Loucy (cell line): ENCODE measurements at regions not wholly inside any gene's neighbourhood (a gene's known extent, or its start where the extent isn't known, plus 50 kb on each side); places are given as distances from the start of the nearest gene placed in this dataset.

Experiments
- H2AFZ ChIP-seq: fragments of 200-600 bp; sonication (generic); 2 replicates; pipeline ENCODE4 v1.6.0; 2016; ENCODE audit warnings: antibody characterized with exemption, mild to moderate bottlenecking, low read length, moderate library complexity
- H3F3A ChIP-seq: fragments of 200-600 bp; 2 replicates; pipeline ENCODE4 v1.6.0; 2016; ENCODE audit warnings: antibody characterized with exemption, low read depth, mild to moderate bottlenecking
- H3K27me3 ChIP-seq: fragments of 200-600 bp; sonication (generic); 2 replicates; pipeline ENCODE4 v1.6.1; 2014; ENCODE audit warnings: low read length, mild to moderate bottlenecking; ENCODE audit not compliant: insufficient read depth, poor library complexity, severe bottlenecking
- H3K36me3 ChIP-seq: fragments of 200-600 bp; sonication (generic); 2 replicates; pipeline ENCODE4 v1.6.1; 2016; ENCODE audit warnings: low read length; ENCODE audit not compliant: insufficient read depth
- H3K4me1 ChIP-seq: fragments of 200-600 bp; sonication (generic); 2 replicates; pipeline ENCODE4 v1.5.1; 2014; ENCODE audit warnings: low read length, mild to moderate bottlenecking; ENCODE audit not compliant: insufficient read depth, poor library complexity, severe bottlenecking
- H3K4me2 ChIP-seq: fragments of 200-600 bp; sonication (generic); 2 replicates; pipeline ENCODE4 v1.6.0; 2014; ENCODE audit warnings: antibody characterized with exemption, low read length, low read depth, mild to moderate bottlenecking; ENCODE audit not compliant: poor library complexity, severe bottlenecking
- H3K4me3 ChIP-seq: fragments of 200-600 bp; sonication (generic); 2 replicates; pipeline ENCODE4 v1.5.1; 2014; ENCODE audit warnings: low read length, mild to moderate bottlenecking, mixed read lengths; ENCODE audit not compliant: poor library complexity, severe bottlenecking
- H3K79me2 ChIP-seq: fragments of 200-600 bp; sonication (generic); 2 replicates; pipeline ENCODE4 v1.6.1; 2014; ENCODE audit warnings: low read length; ENCODE audit not compliant: insufficient read depth
- H3K9ac ChIP-seq: fragments of 200-600 bp; sonication (generic); 2 replicates; pipeline ENCODE4 v1.6.0; 2014; ENCODE audit warnings: mild to moderate bottlenecking, low read depth, low read length, moderate library complexity; ENCODE audit not compliant: poor library complexity, severe bottlenecking
- H3K9me2 ChIP-seq: fragments of 200-600 bp; sonication (generic); replicated peaks from 2 replicates; pipeline ENCODE4 v1.6.1; 2016; ENCODE audit warnings: low read depth, low read length, mixed read lengths
- H3K9me3 ChIP-seq: fragments of 200-600 bp; sonication (generic); 2 replicates; pipeline ENCODE4 v1.6.1; 2014; ENCODE audit warnings: mild to moderate bottlenecking, antibody characterized with exemption, low read length, low read depth; ENCODE audit not compliant: insufficient read depth
- H4K20me1 ChIP-seq: fragments of 200-600 bp; sonication (generic); 2 replicates; pipeline ENCODE4 v1.6.0; 2014; ENCODE audit warnings: antibody characterized with exemption, low read length, mild to moderate bottlenecking; ENCODE audit not compliant: insufficient read depth, poor library complexity, severe bottlenecking
- EZH2phosphoT487 ChIP-seq: fragments of 200-600 bp; IDR thresholded peaks from 2 replicates; pipeline ENCODE4 v1.6.1; 2018; ENCODE audit warnings: antibody characterized with exemption, mild to moderate bottlenecking, moderate library complexity, borderline replicate concordance
- TF ChIP-seq, protein P1 (sequence below): fragments of 200-600 bp; sonication (generic); conservative IDR thresholded peaks from 2 replicates; pipeline ENCODE4 v1.5.1; 2014; ENCODE audit warnings: mild to moderate bottlenecking, antibody characterized with exemption, low read length

DNA sequence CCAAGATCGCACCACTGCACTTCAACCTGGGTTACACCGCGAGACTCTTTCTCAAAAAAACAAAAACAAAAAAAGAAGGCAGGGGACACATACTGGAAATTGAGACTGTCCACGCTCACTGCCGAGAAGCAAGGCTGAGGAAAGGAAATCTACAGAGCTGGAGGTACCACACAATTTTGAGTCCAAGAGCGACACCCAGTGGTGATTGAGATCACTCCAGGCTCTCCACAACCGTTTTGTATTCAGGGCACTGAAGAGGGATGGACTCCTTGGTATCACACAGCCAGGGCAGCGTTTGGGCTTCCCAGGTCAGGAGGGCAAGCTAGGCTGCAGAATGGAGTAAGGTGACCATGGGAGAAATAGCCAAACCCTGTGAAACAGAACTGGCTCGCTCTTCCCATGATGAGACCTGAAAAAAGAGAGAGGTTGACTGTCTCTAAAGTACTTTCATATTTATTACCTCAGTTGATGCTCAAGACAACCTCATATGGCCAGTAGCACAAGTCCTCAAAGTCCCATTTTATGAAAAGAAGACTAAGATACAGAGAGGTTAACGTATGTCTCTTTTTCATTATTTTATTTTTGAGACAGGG, 74.5 kb upstream of the YPEL5 start:
- H3K36me3 ChIP-seq, result no peaks in the 10 kb centered on the region
- TF ChIP-seq, protein P1, sequence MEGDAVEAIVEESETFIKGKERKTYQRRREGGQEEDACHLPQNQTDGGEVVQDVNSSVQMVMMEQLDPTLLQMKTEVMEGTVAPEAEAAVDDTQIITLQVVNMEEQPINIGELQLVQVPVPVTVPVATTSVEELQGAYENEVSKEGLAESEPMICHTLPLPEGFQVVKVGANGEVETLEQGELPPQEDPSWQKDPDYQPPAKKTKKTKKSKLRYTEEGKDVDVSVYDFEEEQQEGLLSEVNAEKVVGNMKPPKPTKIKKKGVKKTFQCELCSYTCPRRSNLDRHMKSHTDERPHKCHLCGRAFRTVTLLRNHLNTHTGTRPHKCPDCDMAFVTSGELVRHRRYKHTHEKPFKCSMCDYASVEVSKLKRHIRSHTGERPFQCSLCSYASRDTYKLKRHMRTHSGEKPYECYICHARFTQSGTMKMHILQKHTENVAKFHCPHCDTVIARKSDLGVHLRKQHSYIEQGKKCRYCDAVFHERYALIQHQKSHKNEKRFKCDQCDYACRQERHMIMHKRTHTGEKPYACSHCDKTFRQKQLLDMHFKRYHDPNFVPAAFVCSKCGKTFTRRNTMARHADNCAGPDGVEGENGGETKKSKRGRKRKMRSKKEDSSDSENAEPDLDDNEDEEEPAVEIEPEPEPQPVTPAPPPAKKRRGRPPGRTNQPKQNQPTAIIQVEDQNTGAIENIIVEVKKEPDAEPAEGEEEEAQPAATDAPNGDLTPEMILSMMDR, result peak; percentile 80
- no peak for TF ChIP-seq EZH2phosphoT487
- no peak overlapping the region for H3K9ac ChIP-seq
- no peaks in the 10 kb centered on the region for H3K9me2 ChIP-seq
- no peaks in the 10 kb centered on the region for H3K9me3 ChIP-seq
- H4K20me1 ChIP-seq, result no peaks in the 10 kb centered on the region
- H3F3A ChIP-seq, result no peaks in the 10 kb centered on the region
- H3K27me3 ChIP-seq, result no peaks in the 10 kb centered on the region
- no peak overlapping the region for H3K4me3 ChIP-seq
- H3K4me2 ChIP-seq, result no peak overlapping the region
- H2AFZ ChIP-seq, result no peak overlapping the region
- no peaks in the 10 kb centered on the region for H3K4me1 ChIP-seq
- no peaks in the 10 kb centered on the region for H3K79me2 ChIP-seq

DNA sequence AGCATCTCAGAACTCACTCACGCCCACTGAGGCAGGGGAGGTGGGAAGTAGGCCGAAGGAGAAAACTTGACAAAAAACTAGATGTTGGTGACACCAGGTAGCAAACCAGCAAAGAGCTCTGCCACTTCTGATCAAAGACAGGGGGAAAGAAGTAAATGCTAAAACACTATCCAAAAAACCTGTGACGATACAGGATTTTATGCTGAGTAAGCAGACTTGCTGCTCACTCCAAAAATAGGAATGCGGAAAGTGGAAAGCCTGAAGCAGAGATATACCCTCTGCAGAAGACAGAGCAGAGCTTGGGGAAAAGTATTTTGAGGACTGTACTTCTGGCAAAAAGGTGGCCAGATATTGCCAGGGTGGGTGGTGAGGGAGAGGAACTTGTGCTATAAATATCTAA, 73.3 kb upstream of the YPEL5 start:
- H3K4me2 ChIP-seq, result no peak overlapping the region
- no peak overlapping the region for H2AFZ ChIP-seq
- H3K9me2 ChIP-seq, result no peaks in the 10 kb centered on the region
- no peaks in the 10 kb centered on the region for H3K36me3 ChIP-seq
- no peaks in the 10 kb centered on the region for H3K27me3 ChIP-seq
- no peaks in the 10 kb centered on the region for H3K79me2 ChIP-seq
- H3K4me3 ChIP-seq, result no peak overlapping the region
- no peaks in the 10 kb centered on the region for H4K20me1 ChIP-seq
- TF ChIP-seq EZH2phosphoT487, result no peak
- TF ChIP-seq, protein P1, result no peak
- no peak overlapping the region for H3K9ac ChIP-seq
- H3K4me1 ChIP-seq, result no peaks in the 10 kb centered on the region
- H3K9me3 ChIP-seq, result no peaks in the 10 kb centered on the region
- no peaks in the 10 kb centered on the region for H3F3A ChIP-seq

- Histone ChIP-seq H4K20me1 (no peaks in the 10 kb centered on the region), H3K9me2 (no peaks in the 10 kb centered on the region)
- TF ChIP-seq, protein P1, result no peak
- no peak for TF ChIP-seq EZH2phosphoT487
Observed at GRCh38 chr2:30074023-30074422, 72.8 kb upstream of the YPEL5 start.

More at GRCh38 chr2:30074023-30074422, 72.8 kb upstream of the YPEL5 start:
- Histone ChIP-seq H3K4me2 (no peak overlapping the region), H3K9me3 (no peaks in the 10 kb centered on the region), H2AFZ (no peak overlapping the region), H3K9ac (no peak overlapping the region), H3K36me3 (no peaks in the 10 kb centered on the region), H3F3A (no peaks in the 10 kb centered on the region), H3K4me1 (no peaks in the 10 kb centered on the region), H3K4me3 (no peak overlapping the region), H3K79me2 (no peaks in the 10 kb centered on the region), H3K27me3 (no peaks in the 10 kb centered on the region)
